ENCODE measurements at regions not wholly inside any gene's neighbourhood (a gene's known extent, or its start where the extent isn't known, plus 50 kb on each side); places are given as distances from the start of the nearest gene placed in this dataset.

GRCh38 chr5:23132231-23132630, 279.1 kb upstream of the CDH12 start:
- TF ChIP-seq CTCF (IDR thresholded peaks at IDR 0.05), result no peak

GRCh38 chr5:23112237-23112636, 259.1 kb upstream of the CDH12 start:
- no peak for TF ChIP-seq CTCF (IDR thresholded peaks at IDR 0.05)

GRCh38 chr5:23105021-23105420, 251.9 kb upstream of the CDH12 start:
- TF ChIP-seq CTCF (IDR thresholded peaks at IDR 0.05), result no peak

GRCh38 chr5:23103566-23103965, 250.4 kb upstream of the CDH12 start:
- TF ChIP-seq CTCF (IDR thresholded peaks at IDR 0.05), result no peak

GRCh38 chr5:23089286-23089685, 236.1 kb upstream of the CDH12 start:
- TF ChIP-seq CTCF (IDR thresholded peaks at IDR 0.05), result no peak

GRCh38 chr5:23084815-23085214, 231.7 kb upstream of the CDH12 start:
- TF ChIP-seq CTCF (IDR thresholded peaks at IDR 0.05), result no peak

GRCh38 chr5:23072179-23072578, 219.0 kb upstream of the CDH12 start:
- TF ChIP-seq CTCF (IDR thresholded peaks at IDR 0.05), result no peak

GRCh38 chr5:23071682-23072081, 218.5 kb upstream of the CDH12 start:
- no peak for TF ChIP-seq CTCF (IDR thresholded peaks at IDR 0.05)
